NOMO-1 treated with DMSO at 0.1 percent for 48 hours (cell line): ENCODE measurements at regions not wholly inside any gene's neighbourhood (a gene's known extent, or its start where the extent isn't known, plus 50 kb on each side); places are given as distances from the start of the nearest gene placed in this dataset.

ENCODE experiments used
- DNase-seq: peaks from one replicate; lab custom pipeline; 2025; ENCODE audit not compliant: unreplicated experiment; lab: John Stamatoyannopoulos, UW

GRCh38 chr3:194265505-194265892 lies 85.6 kb downstream of the CPN2 start:
- no peak for DNase-seq

DNA sequence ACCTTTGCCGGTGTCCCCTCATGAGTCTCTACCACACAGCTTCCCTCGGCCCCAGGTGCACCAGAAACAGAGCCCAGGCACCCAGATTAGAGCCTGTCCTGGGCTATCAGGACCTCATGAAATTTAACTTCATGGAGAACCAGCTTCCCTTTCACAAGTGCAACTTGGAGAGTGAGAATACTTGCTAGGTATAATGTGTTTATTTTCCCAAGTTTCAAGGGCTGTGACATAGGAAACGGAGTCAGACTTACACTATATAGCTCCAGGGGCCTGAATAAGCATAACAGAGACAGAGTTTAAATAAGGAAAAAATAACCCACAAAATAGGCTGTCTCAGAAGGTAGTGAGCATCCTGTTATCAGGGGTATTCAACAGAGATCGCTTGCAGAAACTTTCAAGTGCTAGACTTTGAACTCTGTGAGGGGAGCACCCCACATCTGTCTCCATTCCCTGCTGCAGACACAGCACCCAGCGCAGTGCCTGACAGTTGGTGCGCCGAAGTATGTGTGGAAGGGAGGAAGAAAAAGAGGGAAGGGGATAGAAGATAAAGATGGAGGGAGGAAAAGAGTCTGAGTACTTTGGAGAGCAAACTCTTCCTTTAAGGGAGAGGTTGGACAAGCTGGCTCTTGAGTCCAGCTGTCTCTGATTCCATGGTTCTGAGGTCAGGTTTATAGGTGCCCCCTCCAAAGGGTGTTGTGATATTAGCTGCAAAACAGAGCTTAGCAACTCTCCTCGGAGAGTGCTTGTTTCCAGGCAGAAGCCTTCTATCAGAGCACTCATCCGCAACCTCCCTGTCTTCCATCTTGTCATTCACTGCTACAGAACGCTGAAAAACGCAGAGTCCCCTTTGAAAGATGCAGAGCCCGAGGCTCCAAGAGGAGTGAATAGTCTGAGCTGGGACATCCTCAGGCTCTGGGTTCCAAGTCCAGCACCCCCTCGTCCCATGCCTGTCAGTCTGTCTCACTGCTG lies 84.8 kb downstream of the CPN2 start:
- no peak for DNase-seq

DNA sequence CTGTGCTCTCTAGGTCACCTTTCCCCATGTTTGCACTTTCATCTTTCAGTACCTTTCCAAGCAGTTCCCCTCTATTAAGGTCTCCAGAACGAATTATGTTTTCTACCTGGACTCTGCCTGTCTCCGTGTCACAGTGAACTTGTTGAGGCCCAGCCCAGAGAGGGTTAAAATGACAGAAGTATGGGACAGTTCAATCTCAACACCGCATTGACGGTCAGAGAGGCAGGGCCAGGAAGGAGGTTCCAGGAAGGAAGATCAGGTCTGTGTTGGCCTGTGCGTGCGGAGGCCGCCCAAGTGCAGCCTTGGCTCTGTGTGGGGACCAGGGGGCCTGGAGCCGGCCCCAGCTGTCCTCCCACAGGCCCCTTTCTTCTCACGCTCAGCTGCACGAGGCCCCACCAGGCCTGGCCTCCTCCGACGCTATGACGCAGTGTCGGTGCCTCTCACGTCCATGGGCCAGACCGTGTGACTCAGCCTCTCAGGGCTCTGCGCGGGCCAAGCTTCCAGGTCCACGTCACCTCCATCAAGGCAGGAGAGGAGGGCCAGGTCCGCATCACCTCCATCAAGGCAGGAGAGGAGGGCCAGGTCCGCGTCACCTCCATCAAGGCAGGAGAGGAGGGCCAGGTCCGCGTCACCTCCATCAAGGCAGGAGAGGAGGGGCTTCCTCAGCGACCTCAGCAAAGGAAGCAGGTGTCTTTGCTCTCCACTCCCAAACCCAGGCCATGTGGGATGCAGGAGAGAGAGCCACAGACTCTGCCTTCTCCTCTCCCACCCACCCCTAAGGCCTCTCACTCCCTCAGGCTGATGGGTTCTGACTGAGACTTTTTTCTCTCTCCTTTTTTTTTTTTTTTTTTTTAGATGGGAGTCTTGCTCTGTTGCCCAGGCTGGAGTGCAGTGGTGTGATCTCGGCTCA lies 83.1 kb downstream of the CPN2 start:
- no peak for DNase-seq

DNA sequence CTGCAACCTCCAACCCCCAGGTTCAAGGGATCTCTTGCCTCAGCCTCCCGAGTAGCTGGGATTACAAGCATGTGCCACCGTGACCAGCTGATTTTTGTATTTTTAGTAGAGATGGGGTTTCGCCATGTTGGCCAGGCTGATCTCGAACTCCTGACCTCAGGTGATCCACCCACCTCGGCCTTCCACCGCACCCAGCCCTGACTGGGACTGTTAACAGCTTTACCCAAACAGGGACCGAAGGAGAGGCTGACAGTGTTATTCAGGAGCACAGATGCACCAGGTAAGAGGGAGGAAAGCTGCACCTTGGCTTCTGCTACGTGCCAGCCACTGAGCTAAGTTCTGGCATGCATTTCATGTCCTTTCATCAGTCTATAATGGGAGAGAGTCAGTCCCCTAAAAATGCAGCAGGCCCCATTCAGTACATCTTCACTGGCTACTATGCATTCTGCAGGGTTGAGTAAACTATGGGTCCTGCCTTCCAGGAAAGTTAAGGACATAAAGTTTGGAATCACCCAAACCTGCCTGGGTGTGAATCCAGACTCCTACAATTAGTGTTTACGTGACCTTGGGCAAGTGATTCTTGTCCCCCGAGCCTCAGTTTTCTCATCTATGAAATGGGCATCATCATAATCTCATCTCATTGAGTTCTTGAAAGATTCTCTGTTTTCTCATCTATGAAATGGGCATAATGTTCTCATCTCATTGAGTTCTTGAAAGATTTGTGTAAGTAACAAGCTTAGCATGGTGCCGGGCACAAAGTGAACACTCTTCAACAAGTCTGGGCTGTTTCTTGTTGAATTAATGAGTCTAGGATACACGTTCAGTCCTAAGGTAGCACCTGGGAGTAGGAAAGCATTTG lies 82.2 kb downstream of the CPN2 start:
- DNase-seq = no peak

DNA sequence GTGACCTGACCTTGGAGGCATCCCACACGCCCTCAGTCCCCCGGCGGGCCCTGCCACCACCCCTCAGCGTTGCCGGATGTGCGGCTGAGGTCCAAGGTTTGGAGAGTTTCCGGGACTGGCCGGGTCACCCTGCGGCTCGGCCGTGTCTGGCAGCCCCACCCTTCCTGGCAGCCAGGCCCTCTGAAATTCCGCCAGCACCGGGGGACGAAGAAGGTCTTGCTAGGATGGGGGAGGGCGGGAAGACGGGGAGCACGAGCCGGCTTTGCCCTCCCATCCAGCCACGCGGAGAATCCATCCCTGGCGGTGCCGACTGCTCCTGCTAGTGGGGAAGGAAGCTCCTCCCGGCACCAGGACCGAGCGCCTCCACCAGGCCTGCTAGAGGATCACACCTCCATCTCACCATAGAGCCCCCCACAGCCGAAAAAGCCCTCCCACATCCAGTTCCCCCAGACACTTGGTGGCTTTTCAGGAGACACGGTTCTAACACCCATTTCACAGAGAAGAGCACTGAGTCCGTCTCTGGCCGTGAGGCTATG lies 81.5 kb downstream of the CPN2 start:
- peak; percentile 23 for DNase-seq

GRCh38 chr3:194270627-194271459 lies 80.3 kb downstream of the CPN2 start:
- DNase-seq = no peak

- no peak for DNase-seq
Measured at GRCh38 chr3:194271460-194272035, 79.6 kb downstream of the CPN2 start.

DNA sequence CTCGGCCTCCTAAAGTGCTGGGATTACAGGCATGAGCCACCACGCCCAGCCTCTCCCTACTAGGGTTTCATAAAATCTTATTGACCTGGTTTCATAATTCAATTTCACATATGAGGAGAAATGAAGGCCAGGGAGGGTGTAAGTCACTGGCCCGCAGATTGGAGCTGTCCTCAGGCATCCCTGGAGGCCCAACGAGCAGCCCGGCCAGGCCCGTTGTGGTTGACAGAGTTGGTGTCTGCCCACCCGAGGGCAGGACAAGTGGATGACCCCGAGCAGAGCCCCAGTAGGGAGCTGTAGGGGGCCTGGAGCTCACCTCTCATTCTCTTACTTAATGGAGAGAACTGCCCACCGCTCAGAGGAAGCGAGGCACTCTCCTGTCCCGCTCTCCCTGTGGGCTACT lies 78.9 kb downstream of the CPN2 start:
- no peak for DNase-seq

GRCh38 chr3:194272861-194273742 lies 78.0 kb downstream of the CPN2 start:
- DNase-seq = no peak

DNA sequence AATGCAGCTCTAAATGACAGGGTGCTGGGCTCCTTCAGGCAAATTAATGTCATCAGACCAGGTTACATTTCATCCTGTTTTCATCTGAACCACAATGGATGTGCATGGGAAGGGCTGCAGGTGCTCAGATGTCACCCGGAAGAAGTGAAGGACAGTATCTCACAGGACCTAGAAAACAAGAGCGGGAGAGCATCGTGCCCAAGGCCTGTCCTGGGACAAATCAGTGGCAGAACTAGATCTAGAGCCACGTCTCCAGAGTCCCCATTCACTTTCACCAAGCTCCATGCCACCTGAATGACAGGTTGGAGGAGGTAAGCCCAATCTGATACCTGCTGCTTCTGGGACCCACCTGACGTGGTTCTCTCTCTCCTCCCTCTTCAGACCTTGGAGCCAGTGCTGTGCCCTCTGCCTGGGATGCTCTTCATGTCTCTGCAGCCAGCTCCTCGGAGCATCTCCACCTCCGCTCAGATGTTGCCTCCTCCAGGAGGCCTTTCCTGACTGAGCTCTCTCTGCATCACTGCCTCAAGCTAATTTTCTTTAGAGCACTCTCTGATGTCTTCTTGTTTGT lies 77.3 kb downstream of the CPN2 start:
- no peak for DNase-seq

DNA sequence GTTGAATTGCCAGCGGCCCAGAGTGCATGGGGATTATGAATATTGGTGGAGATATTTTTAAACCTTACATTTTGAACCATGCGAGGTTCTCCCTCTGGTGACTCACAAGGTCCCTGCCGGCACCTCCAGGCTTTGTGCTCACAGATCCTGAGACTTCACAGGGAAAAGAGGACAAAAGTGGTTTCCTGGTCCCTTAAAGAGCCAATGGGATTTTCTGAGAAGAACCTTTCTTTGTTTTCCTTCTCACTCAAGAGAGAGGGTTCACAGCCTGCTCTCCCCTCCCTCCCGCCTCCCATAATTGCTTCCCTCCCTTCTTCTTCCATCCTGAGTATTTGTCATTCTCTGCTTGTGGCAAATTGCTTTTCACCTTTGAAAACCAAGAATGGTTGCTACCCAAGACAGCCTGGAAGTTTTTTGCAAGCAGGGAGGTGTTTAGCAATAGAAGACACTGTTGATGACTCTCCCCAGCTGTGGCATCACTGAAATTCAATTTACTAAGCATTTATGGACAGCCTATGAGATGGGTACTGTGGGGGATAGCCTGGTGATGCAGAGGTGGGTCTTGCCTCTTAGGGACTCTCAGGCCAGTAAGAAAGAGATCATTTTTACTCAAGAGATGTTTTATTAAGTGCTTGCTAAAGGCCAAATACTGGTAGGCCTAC lies 76.6 kb downstream of the CPN2 start:
- no peak for DNase-seq

DNA sequence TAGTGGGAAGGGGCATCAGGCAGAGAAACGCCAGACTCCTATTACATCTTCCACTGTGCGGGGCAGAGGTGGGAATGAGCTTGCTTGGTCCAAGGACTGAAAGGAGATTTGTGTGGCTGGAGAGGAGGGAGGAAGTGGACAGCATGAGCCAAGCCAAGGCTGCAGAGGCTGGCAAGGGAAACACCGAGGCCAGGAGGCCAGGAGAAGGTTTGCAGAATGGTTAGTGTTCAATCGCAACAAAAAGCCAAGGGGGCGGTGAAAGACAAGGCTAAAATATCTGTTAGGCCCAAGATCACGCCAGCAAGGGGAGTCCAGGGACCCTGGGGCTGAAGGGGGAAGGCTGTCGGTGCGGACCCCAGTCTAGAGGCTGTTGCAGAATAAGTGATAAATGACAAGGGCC lies 75.8 kb downstream of the CPN2 start:
- peak; percentile 11 for DNase-seq

GRCh38 chr3:194275721-194276120 lies 75.4 kb downstream of the CPN2 start:
- no peak for DNase-seq

DNA sequence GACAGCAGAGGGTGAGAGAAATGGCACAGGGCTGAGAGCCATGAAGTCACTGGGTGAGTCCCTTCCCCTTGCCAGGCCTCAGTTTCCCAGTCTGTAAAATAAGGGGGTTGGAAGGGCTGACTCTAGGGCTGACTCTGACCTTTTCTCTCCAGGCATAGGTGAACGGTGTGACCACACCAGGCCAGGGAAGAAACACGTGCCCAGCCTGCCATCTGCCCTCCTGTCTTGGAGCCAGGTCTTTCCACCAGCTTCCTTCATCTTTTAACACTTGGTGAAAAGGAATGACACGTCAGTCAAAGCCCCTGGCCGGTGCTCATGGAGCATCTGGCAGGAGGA lies 74.4 kb downstream of the CPN2 start:
- no peak for DNase-seq

DNA sequence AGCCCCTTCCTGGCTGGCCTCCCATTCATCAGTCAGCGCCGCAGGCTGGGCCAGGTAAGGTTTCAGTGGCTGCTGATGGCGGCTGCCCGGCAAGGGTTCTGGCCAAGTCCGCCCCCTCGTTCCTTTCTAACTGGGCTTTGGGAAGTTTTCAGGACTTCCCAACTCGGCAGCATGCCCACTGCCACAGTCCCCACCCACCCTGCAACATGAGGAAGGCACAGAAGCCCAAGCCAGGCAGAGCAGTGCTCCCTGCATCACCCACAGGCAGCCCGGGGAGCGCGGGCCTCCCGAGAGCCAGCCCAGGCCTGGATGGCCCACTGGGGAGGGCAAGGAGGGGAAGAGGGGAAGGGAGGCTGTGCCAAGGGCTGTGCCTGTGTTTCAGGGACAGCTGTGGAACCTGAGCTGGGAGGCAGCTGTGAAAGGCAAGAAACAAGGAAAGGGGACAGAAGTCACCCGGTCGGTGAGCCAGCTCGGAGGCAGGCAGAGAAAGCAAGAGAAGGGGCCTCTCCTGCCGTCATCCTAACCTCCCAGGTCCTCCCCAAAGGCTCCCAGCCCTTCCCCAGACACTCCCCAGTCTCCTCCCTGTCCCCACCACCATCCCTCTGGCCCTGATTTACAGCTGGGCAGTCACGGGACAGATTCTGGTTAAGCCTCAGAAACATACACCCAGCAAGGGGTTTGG lies 73.9 kb downstream of the CPN2 start:
- no peak for DNase-seq

GRCh38 chr3:194277786-194278130 lies 73.4 kb downstream of the CPN2 start:
- no peak for DNase-seq

DNA sequence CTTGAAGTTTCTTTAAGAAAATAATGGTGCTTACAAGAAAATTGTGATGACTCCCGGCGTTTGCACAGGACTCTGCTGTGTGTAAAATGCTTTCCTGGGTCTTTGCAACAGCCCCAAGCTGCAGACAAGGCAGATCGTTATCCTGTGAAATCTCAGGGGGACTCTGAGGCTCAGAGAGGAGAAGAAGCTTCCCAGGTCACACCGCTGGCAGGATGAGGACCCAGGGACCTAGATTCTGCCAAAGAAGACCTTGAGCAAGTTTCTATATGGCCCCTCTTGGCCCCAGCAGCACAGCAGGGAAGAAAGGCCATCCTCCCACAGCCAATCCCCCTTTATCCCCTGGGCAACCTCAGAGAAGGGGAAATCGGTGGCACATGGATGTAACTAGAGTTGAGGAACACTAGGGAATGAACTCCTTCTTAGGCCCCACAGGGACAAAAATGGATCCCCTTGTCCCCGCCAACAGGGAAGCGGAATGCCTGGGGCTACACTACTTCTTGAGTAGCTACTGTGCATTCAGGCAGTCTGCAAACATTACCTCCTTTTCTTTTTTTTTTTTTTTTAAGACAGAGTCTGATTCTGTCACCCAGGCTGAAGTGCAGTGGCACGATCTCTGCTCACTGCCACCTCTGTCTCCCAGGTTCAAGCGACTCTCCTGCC lies 72.8 kb downstream of the CPN2 start:
- DNase-seq = no peak
